ENCODE measurements at regions not wholly inside any gene's neighbourhood (a gene's known extent, or its start where the extent isn't known, plus 50 kb on each side); places are given as distances from the start of the nearest gene placed in this dataset.

GRCh38 chr6:81925201-81925600 lies 172.7 kb upstream of the TENT5A start:
- TF ChIP-seq, protein P1, sequence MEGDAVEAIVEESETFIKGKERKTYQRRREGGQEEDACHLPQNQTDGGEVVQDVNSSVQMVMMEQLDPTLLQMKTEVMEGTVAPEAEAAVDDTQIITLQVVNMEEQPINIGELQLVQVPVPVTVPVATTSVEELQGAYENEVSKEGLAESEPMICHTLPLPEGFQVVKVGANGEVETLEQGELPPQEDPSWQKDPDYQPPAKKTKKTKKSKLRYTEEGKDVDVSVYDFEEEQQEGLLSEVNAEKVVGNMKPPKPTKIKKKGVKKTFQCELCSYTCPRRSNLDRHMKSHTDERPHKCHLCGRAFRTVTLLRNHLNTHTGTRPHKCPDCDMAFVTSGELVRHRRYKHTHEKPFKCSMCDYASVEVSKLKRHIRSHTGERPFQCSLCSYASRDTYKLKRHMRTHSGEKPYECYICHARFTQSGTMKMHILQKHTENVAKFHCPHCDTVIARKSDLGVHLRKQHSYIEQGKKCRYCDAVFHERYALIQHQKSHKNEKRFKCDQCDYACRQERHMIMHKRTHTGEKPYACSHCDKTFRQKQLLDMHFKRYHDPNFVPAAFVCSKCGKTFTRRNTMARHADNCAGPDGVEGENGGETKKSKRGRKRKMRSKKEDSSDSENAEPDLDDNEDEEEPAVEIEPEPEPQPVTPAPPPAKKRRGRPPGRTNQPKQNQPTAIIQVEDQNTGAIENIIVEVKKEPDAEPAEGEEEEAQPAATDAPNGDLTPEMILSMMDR (IDR thresholded peaks at IDR 0.05), result no peak
- TF ChIP-seq POLR2A (IDR thresholded peaks at IDR 0.05), result no peak
